ENCODE measurements at regions not wholly inside any gene's neighbourhood (a gene's known extent, or its start where the extent isn't known, plus 50 kb on each side); places are given as distances from the start of the nearest gene placed in this dataset.

GRCh38 chr3:106685745-106686144, 691.5 kb upstream of the CCDC54 start:
- no peak overlapping the region for H3K4me3 Mint-ChIP-seq
- Histone ChIP-seq H2AFZ (no peak overlapping the region), H4K20me1 (replicated peaks; ENCODE audit: insufficient read depth) (no peaks in the 10 kb centered on the region), H3K9me2 (ENCODE audit: insufficient read depth) (0 out of 2 replicates have a peak, but pooled peaks cover 8% of the 10 kb centered on the region), H3K4me1 (ENCODE audit: insufficient read depth) (no peaks in the 10 kb centered on the region), H3K36me3 (ENCODE audit: insufficient read depth) (no peaks in the 10 kb centered on the region), H3F3A (replicated peaks; ENCODE audit: low read depth) (no peaks in the 10 kb centered on the region), H3K79me2 (replicated peaks; ENCODE audit: insufficient read depth) (no peaks in the 10 kb centered on the region), H3K4me2 (no peak overlapping the region), H3K4me3 (no peak overlapping the region), H3K27ac (ENCODE audit: low read depth) (no peak overlapping the region), H3K27me3 (ENCODE audit: insufficient read depth) (no peaks in the 10 kb centered on the region)
- H3K27me3 Mint-ChIP-seq (ENCODE audit: insufficient read depth, low read depth, poor library complexity), result no peaks in the 10 kb centered on the region
- DNase-seq (ENCODE audit: low spot score) (no peak), ATAC-seq (no peak)
- H3K27ac Mint-ChIP-seq, result no peak overlapping the region
- TF ChIP-seq POLR2AphosphoS5 (IDR thresholded peaks at IDR 0.05; ENCODE audit: low read depth) (no peak), EZH2 (IDR thresholded peaks at IDR 0.05; ENCODE audit: low read depth, unreplicated experiment) (no peak), REST (IDR thresholded peaks at IDR 0.05; ENCODE audit: unreplicated experiment) (no peak), CREB1 (CRISPR knock-in tag; IDR thresholded peaks at IDR 0.05; ENCODE audit: low read depth) (no peak), ZNF331 (CRISPR knock-in tag; IDR thresholded peaks at IDR 0.05; ENCODE audit: low read depth) (no peak), EZH2phosphoT487 (IDR thresholded peaks at IDR 0.05; ENCODE audit: unreplicated experiment) (no peak), JUNB (IDR thresholded peaks at IDR 0.05; ENCODE audit: unreplicated experiment) (no peak), ZNF114 (CRISPR knock-in tag; IDR thresholded peaks at IDR 0.05) (no peak), STAT1 (IDR thresholded peaks at IDR 0.05; ENCODE audit: unreplicated experiment) (no peak), ZNF462 (CRISPR knock-in tag; IDR thresholded peaks at IDR 0.05) (no peak), NANOG (IDR thresholded peaks at IDR 0.05; ENCODE audit: borderline replicate concordance) (no peak), ETS1 (IDR thresholded peaks at IDR 0.05) (no peak), CTCF (conservative IDR thresholded peaks at IDR 0.05; ENCODE audit: low read depth in 2 of 2) (no peak)
- no peaks in the 10 kb centered on the region for H3K9me3 Mint-ChIP-seq
- H3K36me3 Mint-ChIP-seq (ENCODE audit: low read depth), result no peaks in the 10 kb centered on the region
- no peaks in the 10 kb centered on the region for H3K4me1 Mint-ChIP-seq

Measured in GM23338 (cell line).